HEK293 (cell line): ENCODE measurements at regions not wholly inside any gene's neighbourhood (a gene's known extent, or its start where the extent isn't known, plus 50 kb on each side); places are given as distances from the start of the nearest gene placed in this dataset.

ENCODE experiments used
- ZBTB10 ChIP-seq: fragments of 450-650 bp; formaldehyde crosslinking; IDR thresholded peaks from 2 replicates; pipeline ENCODE4 v1.5.1; 2016; ENCODE audit warnings: missing biosample characterization, missing genetic modification characterization
- ZBTB26 ChIP-seq: fragments of 450-650 bp; formaldehyde crosslinking; optimal IDR thresholded peaks from 2 replicates; pipeline ENCODE3; 2016; ENCODE audit warnings: missing biosample characterization, mild to moderate bottlenecking, missing genetic modification characterization
- ZNF239 ChIP-seq: fragments of 450-650 bp; formaldehyde crosslinking; IDR thresholded peaks from 2 replicates; pipeline ENCODE4 v1.5.1; 2016; ENCODE audit warnings: missing biosample characterization, missing genetic modification characterization
- ZNF423 ChIP-seq: fragments of 450-650 bp; formaldehyde crosslinking; IDR thresholded peaks from 2 replicates; pipeline ENCODE4 v1.5.1; 2016; ENCODE audit warnings: missing biosample characterization, missing genetic modification characterization
- TF ChIP-seq, protein P1 (sequence below): fragments of 450-650 bp; formaldehyde crosslinking; IDR thresholded peaks from 2 replicates; pipeline ENCODE4 v1.5.1; 2016; ENCODE audit warnings: missing biosample characterization, missing genetic modification characterization
- TF ChIP-seq, protein P2 (sequence below): fragments of 450-650 bp; formaldehyde crosslinking; IDR thresholded peaks from 2 replicates; pipeline ENCODE4 v1.5.1; 2017; ENCODE audit warnings: missing biosample characterization, missing genetic modification characterization

DNA sequence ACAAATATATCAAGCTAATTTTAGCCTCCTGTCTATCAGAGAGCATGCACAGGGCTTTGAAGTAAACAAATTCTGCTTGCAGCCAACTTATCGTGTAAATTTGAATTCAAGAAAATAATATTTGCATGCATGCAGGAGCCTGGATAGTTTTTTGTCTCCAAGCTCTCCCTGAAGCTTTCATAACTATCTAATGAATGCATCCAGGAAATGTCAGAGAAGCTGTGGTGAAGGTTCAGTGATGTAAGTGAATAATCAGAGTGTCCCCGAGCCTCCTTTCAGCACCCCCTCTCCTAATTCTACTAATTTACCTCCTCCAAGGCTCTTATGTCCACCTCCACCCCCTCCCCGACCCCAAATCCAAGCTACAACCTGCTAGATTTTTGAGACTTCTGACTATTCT is 172.0 kb upstream of the ZNF32 start:
- TF ChIP-seq, protein P1, sequence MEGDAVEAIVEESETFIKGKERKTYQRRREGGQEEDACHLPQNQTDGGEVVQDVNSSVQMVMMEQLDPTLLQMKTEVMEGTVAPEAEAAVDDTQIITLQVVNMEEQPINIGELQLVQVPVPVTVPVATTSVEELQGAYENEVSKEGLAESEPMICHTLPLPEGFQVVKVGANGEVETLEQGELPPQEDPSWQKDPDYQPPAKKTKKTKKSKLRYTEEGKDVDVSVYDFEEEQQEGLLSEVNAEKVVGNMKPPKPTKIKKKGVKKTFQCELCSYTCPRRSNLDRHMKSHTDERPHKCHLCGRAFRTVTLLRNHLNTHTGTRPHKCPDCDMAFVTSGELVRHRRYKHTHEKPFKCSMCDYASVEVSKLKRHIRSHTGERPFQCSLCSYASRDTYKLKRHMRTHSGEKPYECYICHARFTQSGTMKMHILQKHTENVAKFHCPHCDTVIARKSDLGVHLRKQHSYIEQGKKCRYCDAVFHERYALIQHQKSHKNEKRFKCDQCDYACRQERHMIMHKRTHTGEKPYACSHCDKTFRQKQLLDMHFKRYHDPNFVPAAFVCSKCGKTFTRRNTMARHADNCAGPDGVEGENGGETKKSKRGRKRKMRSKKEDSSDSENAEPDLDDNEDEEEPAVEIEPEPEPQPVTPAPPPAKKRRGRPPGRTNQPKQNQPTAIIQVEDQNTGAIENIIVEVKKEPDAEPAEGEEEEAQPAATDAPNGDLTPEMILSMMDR (tag by site-specific recombination) = no peak
- no peak for TF ChIP-seq ZBTB26
- TF ChIP-seq, protein P2, sequence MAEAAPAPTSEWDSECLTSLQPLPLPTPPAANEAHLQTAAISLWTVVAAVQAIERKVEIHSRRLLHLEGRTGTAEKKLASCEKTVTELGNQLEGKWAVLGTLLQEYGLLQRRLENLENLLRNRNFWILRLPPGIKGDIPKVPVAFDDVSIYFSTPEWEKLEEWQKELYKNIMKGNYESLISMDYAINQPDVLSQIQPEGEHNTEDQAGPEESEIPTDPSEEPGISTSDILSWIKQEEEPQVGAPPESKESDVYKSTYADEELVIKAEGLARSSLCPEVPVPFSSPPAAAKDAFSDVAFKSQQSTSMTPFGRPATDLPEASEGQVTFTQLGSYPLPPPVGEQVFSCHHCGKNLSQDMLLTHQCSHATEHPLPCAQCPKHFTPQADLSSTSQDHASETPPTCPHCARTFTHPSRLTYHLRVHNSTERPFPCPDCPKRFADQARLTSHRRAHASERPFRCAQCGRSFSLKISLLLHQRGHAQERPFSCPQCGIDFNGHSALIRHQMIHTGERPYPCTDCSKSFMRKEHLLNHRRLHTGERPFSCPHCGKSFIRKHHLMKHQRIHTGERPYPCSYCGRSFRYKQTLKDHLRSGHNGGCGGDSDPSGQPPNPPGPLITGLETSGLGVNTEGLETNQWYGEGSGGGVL (tag by site-specific recombination) = no peak
- no peak for TF ChIP-seq ZNF239
- no peak for TF ChIP-seq ZNF423 (tag by site-specific recombination)
- TF ChIP-seq ZBTB10 = no peak
